Endothelial cell of umbilical vein (primary cell): ENCODE measurements at regions not wholly inside any gene's neighbourhood (a gene's known extent, or its start where the extent isn't known, plus 50 kb on each side); places are given as distances from the start of the nearest gene placed in this dataset.

Source experiments
- BruUV-seq: library from RNA; stranded (reverse); fragments of 400-500 nt; replicated peaks from 2 replicates; lab custom pipeline; 2021; lab: Mats Ljungman, UMichigan
- CTCF ChIA-PET: fragments of 300-600, 350-600 bp; sonication (Branson Sonifier 250); formaldehyde crosslinking; loops from one replicate; lab custom pipeline; 2021; ENCODE audit warnings: antibody characterized with exemption, inconsistent platforms; lab: Charles Lee
- POLR2A ChIA-PET: fragments of 300-600, 350-600 bp; sonication (Branson Sonifier 250); formaldehyde crosslinking; loops from one replicate; lab custom pipeline; 2021; ENCODE audit warnings: antibody characterized with exemption, inconsistent platforms; lab: Charles Lee
- DNase-seq: peaks from one replicate; pipeline ENCODE4 v3.0.0-alpha.2; 2011; ENCODE audit warnings: low read depth, low spot score
- FAIRE-seq: peaks from 2 replicates; lab custom pipeline; 2011; peaks lifted over from hg19 to GRCh38; lab: Jason Lieb, UNC
- H2AFZ ChIP-seq: 2 replicates; pipeline ENCODE4 v1.6.0; 2012; ENCODE audit warnings: low read depth, low read length, control low read depth, inconsistent platforms
- H3K27ac ChIP-seq: 2 replicates; pipeline ENCODE4 v1.5.1; 2011; ENCODE audit warnings: low read depth, mild to moderate bottlenecking, control low read depth, low read length, moderate library complexity; ENCODE audit not compliant: insufficient read depth
- H3K27me3 ChIP-seq, 2 experiments: 2 replicates each; pipeline versions ENCODE4 v1.6.0 to v1.6.1; 2011; ENCODE audit warnings: low read length in 2 of 2, mixed read lengths in 1 of 2; ENCODE audit not compliant: control insufficient read depth in 2 of 2, insufficient read depth in 2 of 2
- H3K36me3 ChIP-seq, 2 experiments: 2 replicates in 1 of 2; 3 replicates in 1 of 2; pipeline ENCODE4 v1.5.1; 2011; ENCODE audit warnings: low read length in 2 of 2, mild to moderate bottlenecking in 1 of 2, moderate library complexity in 1 of 2; ENCODE audit not compliant: control insufficient read depth in 2 of 2, insufficient read depth in 2 of 2; ENCODE audit errors: extremely low read depth in 1 of 2
- H3K4me1 ChIP-seq: 3 replicates; pipeline ENCODE4 v1.5.1; 2011; ENCODE audit warnings: mild to moderate bottlenecking, low read length; ENCODE audit not compliant: control insufficient read depth, insufficient read depth; ENCODE audit errors: extremely low read depth
- H3K4me2 ChIP-seq: 2 replicates; pipeline ENCODE4 v1.6.1; 2011; ENCODE audit warnings: low read length, control low read depth, mixed read lengths; ENCODE audit not compliant: insufficient read depth
- H3K4me3 ChIP-seq, 3 experiments: fragments of 200-600 bp in 1 of 3; sonication (generic), shearing (Covaris generic) in 1 of 3; replicated peaks in 1 of 3; 2 replicates each; pipeline ENCODE4 v1.5.1; 2011 to 2016; ENCODE audit warnings: control low read depth in 3 of 3, low read length in 3 of 3, mild to moderate bottlenecking in 2 of 3, inconsistent platforms in 1 of 3, low read depth in 1 of 3, moderate library complexity in 1 of 3; ENCODE audit not compliant: insufficient read depth in 1 of 3
- H3K79me2 ChIP-seq: 2 replicates; pipeline ENCODE4 v1.6.0; 2012; ENCODE audit warnings: low read length, inconsistent platforms; ENCODE audit not compliant: control insufficient read depth, insufficient read depth
- H3K9ac ChIP-seq: replicated peaks from 2 replicates; pipeline ENCODE3; 2011; ENCODE audit warnings: low read length, control low read depth; ENCODE audit not compliant: insufficient read depth; ENCODE audit errors: extremely low read depth
- H3K9me1 ChIP-seq: replicated peaks from 3 replicates; pipeline ENCODE4 v1.6.0; 2011; ENCODE audit warnings: mild to moderate bottlenecking, low read length; ENCODE audit not compliant: control insufficient read depth, insufficient read depth; ENCODE audit errors: extremely low read depth
- H3K9me3 ChIP-seq: replicated peaks from 2 replicates; pipeline ENCODE4 v1.5.1; 2012; ENCODE audit warnings: low read length, inconsistent platforms; ENCODE audit not compliant: control insufficient read depth, insufficient read depth
- H4K20me1 ChIP-seq: replicated peaks from 2 replicates; pipeline ENCODE3; 2011; ENCODE audit warnings: mild to moderate bottlenecking, low read length; ENCODE audit not compliant: control insufficient read depth, insufficient read depth; ENCODE audit errors: extremely low read depth
- EZH2 ChIP-seq: IDR thresholded peaks from 2 replicates; pipeline ENCODE4 v1.6.1; 2012; ENCODE audit warnings: borderline replicate concordance, low read depth, mild to moderate bottlenecking, moderate library complexity, low read length, inconsistent platforms; ENCODE audit not compliant: severe bottlenecking
- FOS ChIP-seq: IDR thresholded peaks from 2 replicates; pipeline ENCODE4 v1.6.1; 2011; ENCODE audit warnings: mild to moderate bottlenecking, low read length, moderate library complexity, borderline replicate concordance; ENCODE audit not compliant: insufficient read depth
- GATA2 ChIP-seq: IDR thresholded peaks from 2 replicates; pipeline ENCODE4 v1.7.0; 2011; ENCODE audit warnings: low read depth, mild to moderate bottlenecking, moderate library complexity, mixed read lengths, low read length; ENCODE audit not compliant: insufficient read length, insufficient read depth
- JUN ChIP-seq: IDR thresholded peaks from 2 replicates; pipeline ENCODE4 v1.6.1; 2011; ENCODE audit warnings: borderline replicate concordance, low read depth; ENCODE audit not compliant: insufficient read length, insufficient read depth
- MYC ChIP-seq: IDR thresholded peaks from one replicate; pipeline ENCODE4 v1.6.1; 2011; ENCODE audit warnings: mild to moderate bottlenecking, low read depth, low read length
- POLR2A ChIP-seq: IDR thresholded peaks from 2 replicates; pipeline ENCODE4 v1.6.1; 2012; ENCODE audit warnings: low read depth, mild to moderate bottlenecking, control low read depth, low read length
- POLR2AphosphoS5 ChIP-seq: IDR thresholded peaks from 2 replicates; pipeline ENCODE4 v1.6.1; 2012; ENCODE audit warnings: low read depth, mild to moderate bottlenecking, control low read depth, low read length, moderate library complexity; ENCODE audit not compliant: insufficient read depth
- dilution Hi-C: fragments of 300-500 bp; cut with MboI; formaldehyde crosslinking; loops from one replicate; pipeline ENCODE4 v1.15.0; 2019; ENCODE audit warnings: low sequenced_read_pairs; ENCODE audit not compliant: extremely low pct_ligation_motif_present
- intact Hi-C: fragments of 100-400 bp; cut with micrococcal nuclease; formaldehyde crosslinking; loops from one replicate; pipeline ENCODE4 v1.10.0; 2022
- TF ChIP-seq, protein P1 (sequence below): IDR thresholded peaks from 2 replicates; pipeline ENCODE4 v1.6.1; 2011; ENCODE audit not compliant: insufficient read depth, insufficient read length
- TF ChIP-seq, protein P2 (sequence below), 2 donors: IDR thresholded peaks; 1 replicate in 1 of 2; 2 replicates in 1 of 2; pipeline ENCODE4 v1.5.1; 2011; ENCODE audit warnings: low read length in 2 of 2, mild to moderate bottlenecking in 2 of 2, moderate library complexity in 2 of 2, control low read depth in 1 of 2, inconsistent platforms in 1 of 2, low read depth in 1 of 2; ENCODE audit not compliant: insufficient read depth in 1 of 2; ENCODE audit errors: extremely low read depth in 1 of 2

DNA sequence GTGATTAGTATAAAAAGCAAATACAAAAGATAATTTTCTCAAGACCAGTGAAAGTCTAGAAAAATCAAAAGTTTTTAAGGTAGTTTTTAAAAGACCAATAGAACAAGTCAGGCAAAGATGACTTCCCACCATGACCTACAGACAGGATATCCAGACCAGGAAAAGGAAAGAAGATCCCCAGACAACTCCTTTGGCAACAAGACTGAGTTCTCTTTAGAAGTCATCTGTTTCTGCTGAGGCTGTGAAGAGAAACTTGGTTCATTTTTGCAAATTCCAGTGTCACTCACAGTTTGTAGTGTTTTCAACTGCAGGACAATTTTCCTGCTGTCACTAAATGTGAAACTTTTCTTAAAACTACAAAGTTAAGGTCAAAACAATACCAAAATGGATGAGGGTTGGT is 240.9 kb upstream of the SIX2 start:
- H3K4me3 ChIP-seq, result no peak overlapping the region
- intact Hi-C loops (no loop called here), dilution Hi-C loops (no loop called here)
- H4K20me1 ChIP-seq, result no peaks in the 10 kb centered on the region
- no peak overlapping the region for H3K9ac ChIP-seq
- H2AFZ ChIP-seq, result no peak overlapping the region
- no peaks in the 10 kb centered on the region for H3K79me2 ChIP-seq
- DNase-seq (no peak), FAIRE-seq (no peak)
- ChIA-PET POLR2A (no interaction called here), CTCF (no interaction called here)
- H3K36me3 ChIP-seq, result no peaks in the 10 kb centered on the region
- BruUV-seq, result no TSS peak
- no peaks in the 10 kb centered on the region for H3K9me3 ChIP-seq
- TF ChIP-seq EZH2 (no peak), POLR2AphosphoS5 (no peak), JUN (no peak)
- TF ChIP-seq, protein P1, sequence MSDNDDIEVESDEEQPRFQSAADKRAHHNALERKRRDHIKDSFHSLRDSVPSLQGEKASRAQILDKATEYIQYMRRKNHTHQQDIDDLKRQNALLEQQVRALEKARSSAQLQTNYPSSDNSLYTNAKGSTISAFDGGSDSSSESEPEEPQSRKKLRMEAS, result no peak
- H3K4me2 ChIP-seq, result no peak overlapping the region
- no peak overlapping the region for H3K27ac ChIP-seq
- no peaks in the 10 kb centered on the region for H3K27me3 ChIP-seq
- peaks cover 6% of the 10 kb centered on the region for H3K4me1 ChIP-seq
- no peaks in the 10 kb centered on the region for H3K9me1 ChIP-seq

DNA sequence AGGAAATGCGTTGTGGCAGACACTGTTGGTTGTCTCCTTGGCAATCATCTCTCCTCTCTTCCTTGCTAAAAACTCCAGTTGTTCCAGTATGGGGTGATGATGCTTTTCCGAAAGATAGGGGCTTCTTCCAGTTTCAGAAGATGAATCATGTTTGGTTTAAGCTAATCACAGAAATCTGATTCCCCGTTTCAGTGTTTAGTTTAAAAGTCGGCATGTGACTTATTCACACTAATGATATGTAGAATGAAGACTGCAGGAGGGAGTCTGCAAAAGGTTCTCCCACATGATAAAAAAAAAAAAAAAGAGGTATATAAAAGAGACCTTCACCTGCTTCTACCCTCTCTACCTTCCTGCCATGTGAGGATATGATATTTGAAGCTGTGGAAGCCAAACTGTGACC is 239.0 kb upstream of the SIX2 start:
- H3K27me3 ChIP-seq, result no peaks in the 10 kb centered on the region
- H3K4me3 ChIP-seq, result no peak overlapping the region
- no peaks in the 10 kb centered on the region for H3K79me2 ChIP-seq
- H3K4me2 ChIP-seq, result no peak overlapping the region
- no peaks in the 10 kb centered on the region for H3K9me3 ChIP-seq
- no peak overlapping the region for H3K27ac ChIP-seq
- H4K20me1 ChIP-seq, result no peaks in the 10 kb centered on the region
- intact Hi-C loops, result no loop called here
- no peaks in the 10 kb centered on the region for H3K36me3 ChIP-seq
- TF ChIP-seq POLR2AphosphoS5 (no peak), POLR2A (no peak), EZH2 (no peak), MYC (no peak), GATA2 (no peak), FOS (no peak), JUN (no peak)
- TF ChIP-seq, protein P2, sequence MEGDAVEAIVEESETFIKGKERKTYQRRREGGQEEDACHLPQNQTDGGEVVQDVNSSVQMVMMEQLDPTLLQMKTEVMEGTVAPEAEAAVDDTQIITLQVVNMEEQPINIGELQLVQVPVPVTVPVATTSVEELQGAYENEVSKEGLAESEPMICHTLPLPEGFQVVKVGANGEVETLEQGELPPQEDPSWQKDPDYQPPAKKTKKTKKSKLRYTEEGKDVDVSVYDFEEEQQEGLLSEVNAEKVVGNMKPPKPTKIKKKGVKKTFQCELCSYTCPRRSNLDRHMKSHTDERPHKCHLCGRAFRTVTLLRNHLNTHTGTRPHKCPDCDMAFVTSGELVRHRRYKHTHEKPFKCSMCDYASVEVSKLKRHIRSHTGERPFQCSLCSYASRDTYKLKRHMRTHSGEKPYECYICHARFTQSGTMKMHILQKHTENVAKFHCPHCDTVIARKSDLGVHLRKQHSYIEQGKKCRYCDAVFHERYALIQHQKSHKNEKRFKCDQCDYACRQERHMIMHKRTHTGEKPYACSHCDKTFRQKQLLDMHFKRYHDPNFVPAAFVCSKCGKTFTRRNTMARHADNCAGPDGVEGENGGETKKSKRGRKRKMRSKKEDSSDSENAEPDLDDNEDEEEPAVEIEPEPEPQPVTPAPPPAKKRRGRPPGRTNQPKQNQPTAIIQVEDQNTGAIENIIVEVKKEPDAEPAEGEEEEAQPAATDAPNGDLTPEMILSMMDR (IDR thresholded peaks at IDR 0.05; ENCODE audit: extremely low read depth in 1 of 2, insufficient read depth in 1 of 2, low read depth in 1 of 2, low read length in 2 of 2), result no peak
- TF ChIP-seq, protein P1, result no peak
- no peak overlapping the region for H3K9ac ChIP-seq
- no peaks in the 10 kb centered on the region for H3K4me1 ChIP-seq
- ChIA-PET CTCF (interaction anchor here (1.3 kb wide), 1 partner anchor 23 kb away, joined by 4 read pairs; no protein-coding TSS in a partner anchor), POLR2A (no interaction called here)
- no peak overlapping the region for H2AFZ ChIP-seq
- FAIRE-seq (no peak), DNase-seq (no peak)
- dilution Hi-C loops, result no loop called here
- H3K9me1 ChIP-seq, result no peaks in the 10 kb centered on the region
- no TSS peak for BruUV-seq
